Adrenal gland (tissue), 9 donors: ENCODE measurements at regions not wholly inside any gene's neighbourhood (a gene's known extent, or its start where the extent isn't known, plus 50 kb on each side); places are given as distances from the start of the nearest gene placed in this dataset.

Source experiments
- DNase-seq, 7 donors: peaks; one replicate each; pipeline ENCODE4 v3.0.0-alpha.2; 2019 to 2020
- H3K27ac ChIP-seq, 5 donors: fragments of 200-600 bp; sonication (generic) in 4 of 5; 1 replicate in 3 of 5; 2 replicates in 2 of 5; pipeline versions ENCODE4 v1.5.1 to v1.8.0; 2016 to 2020; ENCODE audit warnings: mild to moderate bottlenecking in 1 of 5
- H3K27me3 ChIP-seq: fragments of 200-600 bp; 2 replicates; pipeline ENCODE4 v1.8.0; 2021
- H3K36me3 ChIP-seq, 2 donors: fragments of 200-600 bp; replicated peaks in 1 of 2; 1 replicate in 1 of 2; 2 replicates in 1 of 2; pipeline versions ENCODE4 v1.5.1 to v1.8.0; 2018 to 2022
- H3K4me1 ChIP-seq, 2 donors: fragments of 200-600 bp; replicated peaks in 1 of 2; 1 replicate in 1 of 2; 2 replicates in 1 of 2; pipeline versions ENCODE4 v1.5.1 to v1.8.0; 2018 to 2021
- H3K4me3 ChIP-seq, 4 donors: fragments of 200-600 bp; sonication (generic) in 3 of 4; one replicate each; pipeline ENCODE4 v1.5.1; 2016 to 2018
- H3K9me3 ChIP-seq, 3 donors: fragments of 200-600 bp; sonication (generic) in 1 of 3; replicated peaks in 1 of 3; 1 replicate in 2 of 3; 2 replicates in 1 of 3; pipeline versions ENCODE4 v1.5.1 to v1.8.0; 2016 to 2021
- POLR2A ChIP-seq, 2 donors: fragments of 450-650 bp; IDR thresholded peaks; one replicate each; pipeline ENCODE4 v1.6.1; 2017; ENCODE audit warnings: antibody characterized with exemption in 2 of 2, mild to moderate bottlenecking in 2 of 2, moderate library complexity in 1 of 2
- WGBS, 4 donors: extraction: QIAGEN DNeasy Blood & Tissue Kit in 2 of 4; methylation state at CpG; one replicate each; pipeline versions ENCODE4 v1.1.5 to v1.1.7; 2013 to 2017; 5-methylcytosine and 5-hydroxymethylcytosine counted together
- intact Hi-C, 2 donors: fragments of 100-400 bp; cut with DNase I; formaldehyde crosslinking; loops; one replicate each; pipeline versions ENCODE4 v1.14.1 to v1.15.0; 2022 to 2023
- TF ChIP-seq, protein P1 (sequence below), 6 experiments: fragments of 450-650 bp in 4 of 6; fragments of 200-600 bp in 2 of 6; sonication (generic) in 1 of 6; IDR thresholded peaks; 1 replicate in 5 of 6; 2 replicates in 1 of 6; pipeline versions ENCODE4 v1.5.1 to v1.8.0; 2016 to 2021; ENCODE audit warnings: antibody characterized with exemption in 6 of 6, mild to moderate bottlenecking in 2 of 6, moderate library complexity in 1 of 6
- donor health status: healthy with polysubstance abuse.
- donor health status: Bipolar disorder and iron deficiency.
- donor health status: DM: yes; HTN: yes; CAD: no.
- donor health status: DM: no; HTN: no; CAD: no.
- donor health status: DM: no; HTN: no; CAD: no.

DNA sequence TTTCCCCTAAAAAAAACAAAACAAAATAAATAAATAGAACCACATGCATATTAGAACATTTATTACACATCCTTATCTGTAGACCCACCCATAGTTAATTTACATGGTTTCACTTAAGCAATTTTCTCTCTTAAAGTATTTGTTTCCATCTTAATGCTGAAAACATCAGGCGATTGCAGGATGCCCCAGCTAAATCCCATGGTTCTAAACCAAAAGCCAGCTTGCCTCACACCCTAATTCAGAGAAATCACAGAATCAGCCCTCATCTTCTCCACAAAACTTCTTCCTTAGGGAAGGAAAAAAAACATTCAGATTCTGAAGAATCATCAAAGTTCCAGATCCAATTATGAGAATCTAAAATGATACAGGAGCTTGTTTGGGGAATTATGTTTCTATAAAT lies 67.6 kb upstream of the MTHFD1L start:
- no peaks in the 10 kb centered on the region for H3K4me1 ChIP-seq
- TF ChIP-seq, protein P1, sequence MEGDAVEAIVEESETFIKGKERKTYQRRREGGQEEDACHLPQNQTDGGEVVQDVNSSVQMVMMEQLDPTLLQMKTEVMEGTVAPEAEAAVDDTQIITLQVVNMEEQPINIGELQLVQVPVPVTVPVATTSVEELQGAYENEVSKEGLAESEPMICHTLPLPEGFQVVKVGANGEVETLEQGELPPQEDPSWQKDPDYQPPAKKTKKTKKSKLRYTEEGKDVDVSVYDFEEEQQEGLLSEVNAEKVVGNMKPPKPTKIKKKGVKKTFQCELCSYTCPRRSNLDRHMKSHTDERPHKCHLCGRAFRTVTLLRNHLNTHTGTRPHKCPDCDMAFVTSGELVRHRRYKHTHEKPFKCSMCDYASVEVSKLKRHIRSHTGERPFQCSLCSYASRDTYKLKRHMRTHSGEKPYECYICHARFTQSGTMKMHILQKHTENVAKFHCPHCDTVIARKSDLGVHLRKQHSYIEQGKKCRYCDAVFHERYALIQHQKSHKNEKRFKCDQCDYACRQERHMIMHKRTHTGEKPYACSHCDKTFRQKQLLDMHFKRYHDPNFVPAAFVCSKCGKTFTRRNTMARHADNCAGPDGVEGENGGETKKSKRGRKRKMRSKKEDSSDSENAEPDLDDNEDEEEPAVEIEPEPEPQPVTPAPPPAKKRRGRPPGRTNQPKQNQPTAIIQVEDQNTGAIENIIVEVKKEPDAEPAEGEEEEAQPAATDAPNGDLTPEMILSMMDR (IDR thresholded peaks at IDR 0.05) = no peak
- TF ChIP-seq POLR2A (IDR thresholded peaks at IDR 0.05) = no peak
- no peaks in the 10 kb centered on the region for H3K9me3 ChIP-seq
- WGBS, 4 donors = 80 to 97% (median 89%) methylated on average over 1 of the region's 1 CpG
- DNase-seq = no peak
- intact Hi-C loops = no loop called here
- no peaks in the 10 kb centered on the region for H3K27me3 ChIP-seq
- no peaks in the 10 kb centered on the region for H3K36me3 ChIP-seq
- no peak overlapping the region for H3K4me3 ChIP-seq
- H3K27ac ChIP-seq = no peak overlapping the region

DNA sequence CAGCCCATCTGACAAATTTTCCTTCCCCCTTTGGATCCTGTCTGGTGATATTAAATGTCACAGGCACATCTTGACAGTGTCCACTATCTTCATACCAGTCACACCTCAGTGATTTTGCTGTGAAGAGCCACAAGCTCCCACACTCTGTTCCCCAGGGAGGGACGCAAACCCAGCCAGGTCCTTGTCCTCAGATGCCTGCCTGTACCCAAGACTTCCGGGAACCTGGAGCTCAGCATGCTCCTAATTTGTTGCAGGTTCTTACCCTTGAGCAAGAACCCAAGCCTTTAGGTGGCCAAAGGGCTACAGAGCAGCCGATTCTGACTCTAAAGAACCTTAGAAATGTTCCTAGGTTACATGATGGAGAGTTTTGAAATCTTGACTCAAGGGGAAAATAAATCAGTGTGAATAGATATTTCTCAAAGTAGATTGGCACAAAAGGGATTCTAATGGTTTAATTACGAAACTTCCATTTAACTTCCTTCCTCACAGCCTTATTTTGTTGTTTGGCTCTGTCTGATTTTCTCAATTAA lies 66.2 kb upstream of the MTHFD1L start:
- Histone ChIP-seq H3K27me3 (no peaks in the 10 kb centered on the region), H3K9me3 (no peaks in the 10 kb centered on the region), H3K27ac (no peak overlapping the region), H3K36me3 (no peaks in the 10 kb centered on the region), H3K4me3 (no peak overlapping the region), H3K4me1 (no peaks in the 10 kb centered on the region)
- intact Hi-C loops = no loop called here
- TF ChIP-seq POLR2A (IDR thresholded peaks at IDR 0.05) = no peak
- TF ChIP-seq, protein P1 (IDR thresholded peaks at IDR 0.05) = no peak
- DNase-seq = no peak
- WGBS, 4 donors = 68 to 78% (median 76%) methylated on average over 4 of the region's 4 CpGs

DNA sequence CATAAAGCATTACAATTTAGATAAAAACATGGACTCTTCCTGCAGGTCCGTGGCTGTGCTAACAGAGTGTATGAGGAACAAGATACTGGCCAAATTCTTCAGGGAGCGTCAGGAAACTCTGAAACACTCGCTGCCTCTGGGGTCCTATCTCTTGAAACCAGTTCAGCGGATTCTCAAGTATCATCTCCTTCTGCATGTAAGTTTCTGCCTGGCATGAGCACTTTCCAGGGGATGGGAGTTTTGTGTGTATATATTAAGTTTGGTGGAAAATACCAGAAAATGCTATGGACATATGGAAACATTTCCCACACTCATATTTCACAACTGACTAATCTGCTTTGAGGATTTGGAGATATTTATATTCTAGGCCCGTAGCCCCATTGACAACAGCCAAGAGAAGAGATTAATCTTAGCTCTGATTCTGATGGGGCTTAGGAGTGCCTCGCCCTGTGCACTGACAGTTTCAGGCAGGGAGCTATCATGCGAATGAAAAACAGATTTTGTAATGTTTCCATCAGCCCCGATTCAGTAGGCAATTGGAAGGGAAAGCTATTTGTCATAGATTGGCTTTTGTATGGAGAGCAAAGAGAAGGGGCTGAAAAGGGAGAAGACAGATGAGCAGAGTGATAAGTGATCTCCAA lies 64.7 kb upstream of the MTHFD1L start:
- DNase-seq = no peak
- H3K4me3 ChIP-seq = no peak overlapping the region
- intact Hi-C loops = no loop called here
- H3K36me3 ChIP-seq = no peaks in the 10 kb centered on the region
- TF ChIP-seq, protein P1 (IDR thresholded peaks at IDR 0.05) = no peak
- no peaks in the 10 kb centered on the region for H3K4me1 ChIP-seq
- 73 to 77% (median 74%) methylated on average over 8 of the region's 8 CpGs for WGBS, 4 donors
- H3K9me3 ChIP-seq = no peaks in the 10 kb centered on the region
- no peaks in the 10 kb centered on the region for H3K27me3 ChIP-seq
- no peak overlapping the region for H3K27ac ChIP-seq

DNA sequence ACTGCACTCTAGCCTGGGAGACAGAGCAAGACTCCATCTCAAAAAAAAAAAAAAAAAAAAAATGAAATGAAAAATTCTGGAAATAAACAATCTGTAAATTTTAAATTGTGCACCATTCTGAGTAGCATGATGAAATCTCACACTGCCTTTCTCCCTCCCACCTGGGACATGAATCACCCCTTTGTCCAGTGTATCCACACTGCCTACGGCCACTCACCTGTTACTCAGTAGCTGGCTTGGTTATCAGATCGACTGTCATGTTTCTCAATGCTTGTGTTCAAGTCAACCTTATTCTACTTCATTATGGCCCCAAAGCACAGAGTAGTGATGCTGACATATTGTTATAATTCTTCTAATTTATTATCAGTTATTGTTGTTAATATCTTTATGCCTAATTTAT lies 58.7 kb upstream of the MTHFD1L start:
- Histone ChIP-seq H3K4me1 (no peaks in the 10 kb centered on the region), H3K9me3 (no peaks in the 10 kb centered on the region), H3K4me3 (no peak overlapping the region), H3K27ac (no peak overlapping the region), H3K36me3 (no peaks in the 10 kb centered on the region), H3K27me3 (no peaks in the 10 kb centered on the region)
- WGBS, 4 donors = 68 to 87% (median 81%) methylated on average over 2 of the region's 2 CpGs
- no peak for TF ChIP-seq POLR2A (IDR thresholded peaks at IDR 0.05)
- TF ChIP-seq, protein P1 (IDR thresholded peaks at IDR 0.05) = no peak
- no peak for DNase-seq
- intact Hi-C loops = no loop called here
